Suprapubic skin (tissue), 4 donors: ENCODE measurements at regions not wholly inside any gene's neighbourhood (a gene's known extent, or its start where the extent isn't known, plus 50 kb on each side); places are given as distances from the start of the nearest gene placed in this dataset.

Source experiments
- DNase-seq, 2 donors: peaks; one replicate each; pipeline ENCODE4 v3.0.0-alpha.2; 2019; ENCODE audit warnings: low spot score in 2 of 2
- H3K27ac ChIP-seq: fragments of 200-600 bp; sonication (generic); one replicate; pipeline ENCODE4 v1.5.1; 2019
- H3K27me3 ChIP-seq: fragments of 200-600 bp; sonication (generic); one replicate; pipeline ENCODE4 v1.5.1; 2019
- H3K36me3 ChIP-seq: fragments of 200-600 bp; sonication (generic); one replicate; pipeline ENCODE4 v1.5.1; 2019
- H3K4me1 ChIP-seq: fragments of 200-600 bp; sonication (generic); one replicate; pipeline ENCODE4 v1.5.1; 2019
- H3K4me3 ChIP-seq: fragments of 200-600 bp; sonication (generic); one replicate; pipeline ENCODE4 v1.5.1; 2019; ENCODE audit warnings: mild to moderate bottlenecking
- H3K9me3 ChIP-seq: fragments of 200-600 bp; sonication (generic); one replicate; pipeline ENCODE4 v1.5.1; 2019
- EP300 ChIP-seq: sonication (generic); formaldehyde crosslinking; IDR thresholded peaks from one replicate; pipeline ENCODE4 v1.6.1; 2017; ENCODE audit warnings: antibody characterized with exemption
- POLR2A ChIP-seq, 2 donors: fragments of 450-650 bp; IDR thresholded peaks; one replicate each; pipeline ENCODE4 v1.6.1; 2017; ENCODE audit warnings: antibody characterized with exemption in 2 of 2, mild to moderate bottlenecking in 2 of 2, moderate library complexity in 2 of 2
- POLR2AphosphoS5 ChIP-seq, 3 donors: sonication (generic); formaldehyde crosslinking; IDR thresholded peaks; one replicate each; pipeline ENCODE4 v1.6.1; 2017; ENCODE audit warnings: antibody characterized with exemption in 3 of 3
- WGBS: methylation state at CpG from one replicate; pipeline ENCODE4 v1.1.5; 2018; 5-methylcytosine and 5-hydroxymethylcytosine counted together
- TF ChIP-seq, protein P1 (sequence below), 2 donors: fragments of 200-600 bp in 1 of 2; fragments of 450-650 bp in 1 of 2; sonication (generic) in 1 of 2; IDR thresholded peaks; one replicate each; pipeline ENCODE4 v1.5.1; 2016 to 2019; ENCODE audit warnings: antibody characterized with exemption in 2 of 2, mild to moderate bottlenecking in 1 of 2, moderate library complexity in 1 of 2

DNA sequence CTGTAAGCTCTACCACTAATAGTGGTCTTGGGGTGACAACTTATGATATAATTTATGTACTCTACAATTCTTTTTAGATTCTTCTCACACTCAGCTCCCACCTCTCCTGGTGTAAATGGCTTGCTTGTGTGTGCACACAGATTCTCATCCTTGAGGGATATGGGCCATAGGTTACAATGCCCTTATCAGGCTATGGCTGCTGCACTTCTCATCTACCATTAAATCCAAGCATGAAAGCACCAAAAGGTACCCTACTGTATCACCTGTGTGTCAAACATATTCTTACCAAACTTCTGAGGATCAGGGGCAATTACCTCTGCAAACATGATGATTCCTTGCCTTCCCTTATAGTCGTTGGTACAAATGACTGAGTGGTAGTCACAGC lies 891.9 kb downstream of the SQOR start:
- no peaks in the 10 kb centered on the region for H3K4me1 ChIP-seq
- H3K36me3 ChIP-seq: no peaks in the 10 kb centered on the region
- H3K4me3 ChIP-seq: no peak overlapping the region
- no peak for DNase-seq
- TF ChIP-seq EP300 (no peak), POLR2AphosphoS5 (IDR thresholded peaks at IDR 0.05) (no peak), POLR2A (IDR thresholded peaks at IDR 0.05) (no peak)
- TF ChIP-seq, protein P1, sequence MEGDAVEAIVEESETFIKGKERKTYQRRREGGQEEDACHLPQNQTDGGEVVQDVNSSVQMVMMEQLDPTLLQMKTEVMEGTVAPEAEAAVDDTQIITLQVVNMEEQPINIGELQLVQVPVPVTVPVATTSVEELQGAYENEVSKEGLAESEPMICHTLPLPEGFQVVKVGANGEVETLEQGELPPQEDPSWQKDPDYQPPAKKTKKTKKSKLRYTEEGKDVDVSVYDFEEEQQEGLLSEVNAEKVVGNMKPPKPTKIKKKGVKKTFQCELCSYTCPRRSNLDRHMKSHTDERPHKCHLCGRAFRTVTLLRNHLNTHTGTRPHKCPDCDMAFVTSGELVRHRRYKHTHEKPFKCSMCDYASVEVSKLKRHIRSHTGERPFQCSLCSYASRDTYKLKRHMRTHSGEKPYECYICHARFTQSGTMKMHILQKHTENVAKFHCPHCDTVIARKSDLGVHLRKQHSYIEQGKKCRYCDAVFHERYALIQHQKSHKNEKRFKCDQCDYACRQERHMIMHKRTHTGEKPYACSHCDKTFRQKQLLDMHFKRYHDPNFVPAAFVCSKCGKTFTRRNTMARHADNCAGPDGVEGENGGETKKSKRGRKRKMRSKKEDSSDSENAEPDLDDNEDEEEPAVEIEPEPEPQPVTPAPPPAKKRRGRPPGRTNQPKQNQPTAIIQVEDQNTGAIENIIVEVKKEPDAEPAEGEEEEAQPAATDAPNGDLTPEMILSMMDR (IDR thresholded peaks at IDR 0.05): no peak
- H3K27me3 ChIP-seq: no peaks in the 10 kb centered on the region
- no peak overlapping the region for H3K27ac ChIP-seq
- WGBS: 72% methylated on average over 1 of the region's 1 CpG
- no peaks in the 10 kb centered on the region for H3K9me3 ChIP-seq

DNA sequence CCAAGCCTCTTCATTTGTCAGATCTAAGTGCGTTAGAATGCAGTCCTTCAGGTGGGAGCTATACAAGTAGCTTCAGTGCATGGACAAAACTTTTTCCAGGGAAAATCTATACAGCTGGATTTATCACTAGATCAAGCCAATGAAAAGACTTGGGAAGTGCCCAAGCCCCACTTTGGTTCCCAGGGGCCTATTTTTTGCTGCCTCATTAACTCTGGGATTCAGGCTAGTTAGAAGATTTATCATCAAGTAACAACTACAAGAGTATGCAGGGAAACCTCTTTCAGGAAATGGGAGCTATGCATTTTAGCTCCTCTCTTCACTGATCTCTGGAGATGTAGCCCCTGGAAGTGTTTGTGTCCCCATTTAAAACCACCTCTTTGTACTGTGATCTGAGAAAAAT lies 908.8 kb downstream of the SQOR start:
- DNase-seq: no peak
- H3K36me3 ChIP-seq: no peaks in the 10 kb centered on the region
- TF ChIP-seq EP300 (no peak), POLR2AphosphoS5 (IDR thresholded peaks at IDR 0.05) (no peak), POLR2A (IDR thresholded peaks at IDR 0.05) (no peak)
- TF ChIP-seq, protein P1 (IDR thresholded peaks at IDR 0.05): no peak
- 76% methylated on average over 1 of the region's 1 CpG for WGBS
- H3K9me3 ChIP-seq: peaks cover 3% of the 10 kb centered on the region
- H3K27ac ChIP-seq: no peak overlapping the region
- no peaks in the 10 kb centered on the region for H3K4me1 ChIP-seq
- no peak overlapping the region for H3K4me3 ChIP-seq
- no peaks in the 10 kb centered on the region for H3K27me3 ChIP-seq

GRCh38 chr15:46548989-46549388 lies 914.2 kb downstream of the SQOR start:
- 97% methylated on average over 1 of the region's 1 CpG for WGBS
- H3K4me3 ChIP-seq: no peak overlapping the region
- no peaks in the 10 kb centered on the region for H3K27me3 ChIP-seq
- no peak overlapping the region for H3K27ac ChIP-seq
- DNase-seq: no peak
- TF ChIP-seq EP300: no peak
- no peak for TF ChIP-seq POLR2AphosphoS5 (IDR thresholded peaks at IDR 0.05)
- TF ChIP-seq POLR2A (IDR thresholded peaks at IDR 0.05): no peak
- TF ChIP-seq, protein P1 (IDR thresholded peaks at IDR 0.05): no peak
- no peaks in the 10 kb centered on the region for H3K36me3 ChIP-seq
- H3K9me3 ChIP-seq: no peaks in the 10 kb centered on the region
- H3K4me1 ChIP-seq: no peaks in the 10 kb centered on the region

DNA sequence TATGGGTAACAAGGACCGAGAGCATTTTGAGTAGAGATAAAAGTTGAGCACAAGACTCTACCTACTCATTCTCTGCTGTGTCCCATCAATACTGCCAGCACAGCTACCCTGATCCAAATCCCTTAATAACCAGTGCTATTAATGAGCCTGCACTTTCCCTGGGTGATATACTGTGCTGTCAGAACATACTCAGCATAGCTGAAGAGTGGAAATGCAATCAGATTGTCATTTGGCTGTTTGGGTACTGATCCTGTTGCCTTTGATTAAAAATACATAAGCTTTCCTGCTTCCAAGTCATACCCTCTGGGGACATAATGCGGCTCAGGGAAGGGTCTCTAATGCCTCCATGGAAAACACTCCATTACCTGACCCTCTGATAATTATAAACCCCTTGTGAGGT lies 917.5 kb downstream of the SQOR start:
- TF ChIP-seq POLR2A (IDR thresholded peaks at IDR 0.05) (no peak), POLR2AphosphoS5 (IDR thresholded peaks at IDR 0.05) (no peak), EP300 (no peak)
- TF ChIP-seq, protein P1 (IDR thresholded peaks at IDR 0.05): no peak
- H3K4me3 ChIP-seq: no peak overlapping the region
- 92% methylated on average over 2 of the region's 2 CpGs for WGBS
- no peaks in the 10 kb centered on the region for H3K9me3 ChIP-seq
- no peak for DNase-seq
- H3K36me3 ChIP-seq: no peaks in the 10 kb centered on the region
- H3K4me1 ChIP-seq: no peaks in the 10 kb centered on the region
- H3K27ac ChIP-seq: no peak overlapping the region
- H3K27me3 ChIP-seq: no peaks in the 10 kb centered on the region

DNA sequence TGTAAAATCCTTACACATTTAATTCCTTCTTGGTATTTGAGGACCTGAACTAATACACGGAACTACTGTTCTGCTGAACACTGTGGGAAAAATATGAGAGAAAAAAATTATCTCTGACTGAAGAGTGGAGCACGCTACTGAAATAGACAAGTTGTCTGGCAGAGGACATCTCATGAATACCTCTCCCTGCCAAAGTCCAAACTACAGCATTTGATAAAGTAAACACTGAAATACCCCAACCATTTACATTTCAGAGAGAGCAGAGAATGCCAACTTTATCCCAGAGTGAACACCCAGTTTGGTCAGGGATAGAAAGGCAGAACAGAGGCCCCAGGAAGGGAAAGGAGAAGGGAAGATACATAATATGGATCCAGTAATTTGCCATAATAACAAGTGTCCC lies 920.7 kb downstream of the SQOR start:
- no peak overlapping the region for H3K27ac ChIP-seq
- no peaks in the 10 kb centered on the region for H3K4me1 ChIP-seq
- H3K9me3 ChIP-seq: no peaks in the 10 kb centered on the region
- no peaks in the 10 kb centered on the region for H3K27me3 ChIP-seq
- TF ChIP-seq POLR2AphosphoS5 (IDR thresholded peaks at IDR 0.05): no peak
- no peak for TF ChIP-seq POLR2A (IDR thresholded peaks at IDR 0.05)
- TF ChIP-seq, protein P1 (IDR thresholded peaks at IDR 0.05): no peak
- no peak for TF ChIP-seq EP300
- H3K36me3 ChIP-seq: no peaks in the 10 kb centered on the region
- no peak for DNase-seq
- 64% methylated on average over 2 of the region's 2 CpGs for WGBS
- no peak overlapping the region for H3K4me3 ChIP-seq
